HCT116 (cell line): ENCODE measurements at regions not wholly inside any gene's neighbourhood (a gene's known extent, or its start where the extent isn't known, plus 50 kb on each side); places are given as distances from the start of the nearest gene placed in this dataset.

ENCODE experiments used
- ATAC-seq: fragments of 200-7000 bp; cut with Tn5 transposase; 2 replicates; pipeline ENCODE4 v1.9.1; 2020; ENCODE audit warnings: mild to moderate bottlenecking, moderate library complexity
- BruUV-seq: library from RNA; stranded (reverse); fragments of 400-500 nt; replicated peaks from 2 replicates; lab custom pipeline; 2021; lab: Mats Ljungman, UMichigan
- CTCF ChIA-PET: fragments of 300-600 bp; sonication (Branson Sonifier 250); formaldehyde crosslinking; loops from one replicate; lab custom pipeline; 2021; ENCODE audit warnings: antibody characterized with exemption; lab: Charles Lee
- POLR2A ChIA-PET: fragments of 300-600, 350-600 bp; sonication (Branson Sonifier 250); formaldehyde crosslinking; loops from one replicate; lab custom pipeline; 2021; ENCODE audit warnings: antibody characterized with exemption; lab: Charles Lee
- RAD21 ChIA-PET, 2 experiments: fragments of 300-600 bp; sonication (Branson Sonifier 250); formaldehyde crosslinking; loops; one replicate each; lab custom pipeline; 2023; ENCODE audit warnings: low total read pairs in 2 of 2; ENCODE audit not compliant: uncharacterized antibody in 2 of 2, unreplicated experiment in 2 of 2, low non-redundant PET in 1 of 2; lab: Charles Lee
- DNase-seq: peaks from one replicate; pipeline ENCODE4 v3.0.0-alpha.2; 2010; ENCODE audit warnings: low read depth, low spot score
- H2AFZ ChIP-seq: fragments of 200-600 bp; shearing (Covaris generic), sonication (generic); 2 replicates; pipeline ENCODE4 v1.6.1; 2017; ENCODE audit warnings: low read depth, mixed run types, mixed read lengths, antibody characterized with exemption, low read length; ENCODE audit not compliant: poor library complexity, severe bottlenecking
- H3K27ac ChIP-seq: 2 replicates; pipeline ENCODE4 v1.5.1; 2012; ENCODE audit warnings: low read depth, low read length
- H3K27me3 ChIP-seq: fragments of 200-600 bp; sonication (generic); 2 replicates; pipeline ENCODE4 v1.6.1; 2016; ENCODE audit warnings: mixed run types, low read length, mixed read lengths; ENCODE audit not compliant: insufficient read depth
- H3K36me3 ChIP-seq, 2 experiments: fragments of 200-500 bp in 1 of 2; fragments of 200-600 bp in 1 of 2; sonication (Bioruptor generic) in 1 of 2; sonication (generic) in 1 of 2; 2 replicates each; pipeline versions ENCODE4 v1.5.1 to v1.6.1; 2014 to 2016; ENCODE audit warnings: low read length in 2 of 2, inconsistent platforms in 1 of 2, mixed read lengths in 1 of 2, mixed run types in 1 of 2; ENCODE audit not compliant: insufficient read depth in 2 of 2, control insufficient read depth in 1 of 2
- H3K4me1 ChIP-seq, 2 experiments: fragments of 200-600 bp in 1 of 2; sonication (generic) in 1 of 2; 2 replicates each; pipeline versions ENCODE4 v1.5.1 to v1.6.1; 2012 to 2017; ENCODE audit warnings: low read length in 2 of 2, inconsistent platforms in 1 of 2, mild to moderate bottlenecking in 1 of 2, mixed read lengths in 1 of 2, mixed run types in 1 of 2, moderate library complexity in 1 of 2; ENCODE audit not compliant: insufficient read depth in 2 of 2, control insufficient read depth in 1 of 2
- H3K4me2 ChIP-seq: fragments of 200-600 bp; sonication (generic); 2 replicates; pipeline ENCODE4 v1.6.1; 2017; ENCODE audit warnings: mixed run types, low read length, mixed read lengths
- H3K4me3 ChIP-seq, 2 experiments: fragments of 200-600 bp in 1 of 2; sonication (generic) in 1 of 2; replicated peaks in 1 of 2; 2 replicates each; pipeline ENCODE4 v1.5.1; 2011 to 2016; ENCODE audit warnings: low read length in 2 of 2, control low read depth in 1 of 2, low read depth in 1 of 2, mild to moderate bottlenecking in 1 of 2, mixed read lengths in 1 of 2, mixed run types in 1 of 2
- H3K79me2 ChIP-seq: fragments of 200-600 bp; sonication (generic); 2 replicates; pipeline ENCODE4 v1.6.1; 2017; ENCODE audit warnings: mild to moderate bottlenecking, mixed run types, low read length, moderate library complexity, mixed read lengths; ENCODE audit not compliant: insufficient read depth
- H3K9ac ChIP-seq: fragments of 200-600 bp; sonication (generic); 2 replicates; pipeline ENCODE4 v1.6.1; 2016; ENCODE audit warnings: low read length, mixed read lengths
- H3K9me2 ChIP-seq: fragments of 200-600 bp; sonication (generic), shearing (Covaris generic); 2 replicates; pipeline ENCODE4 v1.6.1; 2017; ENCODE audit warnings: mixed run types, mild to moderate bottlenecking, moderate library complexity; ENCODE audit not compliant: insufficient read depth
- H3K9me3 ChIP-seq, 2 experiments: fragments of 200-500 bp in 1 of 2; fragments of 200-600 bp in 1 of 2; sonication (Bioruptor generic) in 1 of 2; sonication (generic) in 1 of 2; 2 replicates each; pipeline ENCODE4 v1.6.1; 2014 to 2017; ENCODE audit warnings: low read length in 2 of 2, mixed read lengths in 2 of 2, inconsistent platforms in 1 of 2, low read depth in 1 of 2, mild to moderate bottlenecking in 1 of 2, mixed run types in 1 of 2, moderate library complexity in 1 of 2; ENCODE audit not compliant: control insufficient read depth in 1 of 2, insufficient read depth in 1 of 2
- H4K20me1 ChIP-seq: fragments of 200-600 bp; sonication (generic), shearing (Covaris generic); 2 replicates; pipeline ENCODE4 v1.6.1; 2017; ENCODE audit warnings: mixed run types, mild to moderate bottlenecking, moderate library complexity; ENCODE audit not compliant: insufficient read depth
- ATF3 ChIP-seq: IDR thresholded peaks from 2 replicates; pipeline ENCODE4 v1.6.1; 2012
- EGR1 ChIP-seq: IDR thresholded peaks from 2 replicates; pipeline ENCODE4 v1.6.1; 2012; ENCODE audit warnings: low read depth
- ELF1 ChIP-seq: IDR thresholded peaks from 2 replicates; pipeline ENCODE4 v1.6.1; 2012; ENCODE audit warnings: low read depth, borderline replicate concordance
- SP1 ChIP-seq: IDR thresholded peaks from 2 replicates; pipeline ENCODE4 v1.6.1; 2012; ENCODE audit warnings: low read depth
- SRF ChIP-seq: IDR thresholded peaks from 2 replicates; pipeline ENCODE4 v1.6.1; 2012; ENCODE audit warnings: low read depth
- TCF7L2 ChIP-seq: IDR thresholded peaks from 2 replicates; pipeline ENCODE4 v1.7.0; 2011; ENCODE audit warnings: borderline replicate concordance, inconsistent platforms; ENCODE audit not compliant: insufficient read depth, insufficient read length; ENCODE audit errors: extremely low read depth
- intact Hi-C: fragments of 100-400 bp; cut with micrococcal nuclease; formaldehyde crosslinking; loops from 2 replicates; pipeline ENCODE4 v1.10.0; 2022

GRCh38 chr11:92425127-92425526, 200.5 kb downstream of the FAT3 start:
- DNase-seq (no peak), ATAC-seq (no peak)
- BruUV-seq = no TSS peak
- POLR2A ChIA-PET = no interaction called here
- no peak overlapping the region for H3K4me3 ChIP-seq
- intact Hi-C loops = no loop called here
- no peak overlapping the region for H2AFZ ChIP-seq
- peaks cover 0 to 4% of the 10 kb centered on the region in 2 experiments; a peak in 2 of 4 replicates for H3K9me3 ChIP-seq
- CTCF ChIA-PET = no interaction called here
- no peaks in the 10 kb centered on the region for H3K4me1 ChIP-seq
- no peaks in the 10 kb centered on the region for H3K27me3 ChIP-seq
- no peak overlapping the region for H3K9ac ChIP-seq
- H3K79me2 ChIP-seq = no peaks in the 10 kb centered on the region
- no peak overlapping the region for H3K27ac ChIP-seq
- no peak overlapping the region for H3K4me2 ChIP-seq
- H3K9me2 ChIP-seq = no peaks in the 10 kb centered on the region
- no peaks in the 10 kb centered on the region for H3K36me3 ChIP-seq
- no peaks in the 10 kb centered on the region for H4K20me1 ChIP-seq
- RAD21 ChIA-PET = no interaction called here
- TF ChIP-seq SRF (no peak), SP1 (no peak), TCF7L2 (no peak), ATF3 (no peak), EGR1 (no peak)

DNA sequence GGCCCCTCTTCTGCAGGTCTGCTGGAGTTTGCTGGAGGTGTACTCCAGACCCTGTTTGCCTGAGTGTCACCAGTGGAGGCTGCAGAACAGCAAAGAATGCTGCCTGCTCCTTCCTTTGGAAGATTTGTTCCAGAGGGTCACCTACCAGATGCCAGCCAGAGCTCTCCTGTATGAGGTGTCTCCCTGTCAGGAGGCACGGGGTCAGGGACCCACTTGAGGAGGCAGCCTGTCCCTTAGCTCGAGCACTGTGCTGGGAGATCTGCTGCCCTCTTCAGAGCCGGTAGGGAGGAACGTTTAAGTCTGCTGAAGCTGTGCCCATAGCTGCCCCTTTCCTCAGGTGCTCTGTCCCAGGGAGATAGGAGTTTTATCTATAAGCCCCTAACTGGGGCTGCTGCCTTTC, 207.9 kb downstream of the FAT3 start:
- H3K9me3 ChIP-seq = peaks cover 3 to 5% of the 10 kb centered on the region in 2 experiments; a peak in 2 of 4 replicates
- no peak for ATAC-seq
- no peaks in the 10 kb centered on the region for H4K20me1 ChIP-seq
- no TSS peak for BruUV-seq
- ChIA-PET RAD21 (no interaction called here), CTCF (no interaction called here), POLR2A (no interaction called here)
- H3K4me1 ChIP-seq = no peaks in the 10 kb centered on the region
- H3K36me3 ChIP-seq = no peaks in the 10 kb centered on the region
- no peak for DNase-seq
- no peak overlapping the region for H3K4me2 ChIP-seq
- no peaks in the 10 kb centered on the region for H3K27me3 ChIP-seq
- intact Hi-C loops = no loop called here
- H2AFZ ChIP-seq = no peak overlapping the region
- no peak overlapping the region for H3K4me3 ChIP-seq
- H3K9me2 ChIP-seq = no peaks in the 10 kb centered on the region
- TF ChIP-seq TCF7L2 (no peak), ELF1 (no peak)
- H3K27ac ChIP-seq = no peak overlapping the region
- no peak overlapping the region for H3K9ac ChIP-seq
- no peaks in the 10 kb centered on the region for H3K79me2 ChIP-seq
